ENCODE measurements at regions not wholly inside any gene's neighbourhood (a gene's known extent, or its start where the extent isn't known, plus 50 kb on each side); places are given as distances from the start of the nearest gene placed in this dataset.

DNA sequence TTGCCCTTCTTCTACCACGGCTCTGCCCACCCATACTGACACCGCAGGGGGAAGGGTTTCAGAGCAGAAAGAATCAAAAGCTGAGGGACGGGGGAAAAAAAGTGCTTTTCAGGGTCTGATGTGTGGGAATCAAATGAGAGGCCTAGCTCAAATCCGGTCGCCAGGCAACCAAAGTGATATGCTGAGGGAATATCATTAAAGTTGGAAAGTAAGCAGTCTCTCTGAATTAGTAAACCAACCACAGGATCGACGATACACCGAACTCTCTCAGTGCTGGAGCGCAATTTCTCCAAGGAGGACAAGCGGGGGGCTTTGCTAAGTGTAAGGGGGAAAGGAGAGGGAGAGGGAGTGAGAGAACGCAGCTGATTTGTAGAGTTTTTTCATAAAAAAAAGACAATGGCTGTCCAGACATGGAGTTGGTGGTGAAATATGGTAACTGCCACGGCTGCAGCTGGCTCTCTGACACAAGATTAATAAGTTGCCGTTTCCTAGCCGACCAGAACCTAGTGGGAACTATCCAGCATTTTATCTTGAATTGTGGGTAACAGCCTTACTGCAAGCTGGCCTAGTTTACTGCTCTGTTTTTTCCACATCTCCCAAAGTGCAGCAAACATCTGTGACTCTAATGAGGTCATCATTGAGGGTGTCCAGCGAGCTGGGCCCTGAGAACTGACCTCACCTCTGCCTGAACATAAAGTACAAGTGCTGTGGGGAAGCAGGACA lies 530.2 kb downstream of the SOX2 start:
- TF ChIP-seq, protein P1, sequence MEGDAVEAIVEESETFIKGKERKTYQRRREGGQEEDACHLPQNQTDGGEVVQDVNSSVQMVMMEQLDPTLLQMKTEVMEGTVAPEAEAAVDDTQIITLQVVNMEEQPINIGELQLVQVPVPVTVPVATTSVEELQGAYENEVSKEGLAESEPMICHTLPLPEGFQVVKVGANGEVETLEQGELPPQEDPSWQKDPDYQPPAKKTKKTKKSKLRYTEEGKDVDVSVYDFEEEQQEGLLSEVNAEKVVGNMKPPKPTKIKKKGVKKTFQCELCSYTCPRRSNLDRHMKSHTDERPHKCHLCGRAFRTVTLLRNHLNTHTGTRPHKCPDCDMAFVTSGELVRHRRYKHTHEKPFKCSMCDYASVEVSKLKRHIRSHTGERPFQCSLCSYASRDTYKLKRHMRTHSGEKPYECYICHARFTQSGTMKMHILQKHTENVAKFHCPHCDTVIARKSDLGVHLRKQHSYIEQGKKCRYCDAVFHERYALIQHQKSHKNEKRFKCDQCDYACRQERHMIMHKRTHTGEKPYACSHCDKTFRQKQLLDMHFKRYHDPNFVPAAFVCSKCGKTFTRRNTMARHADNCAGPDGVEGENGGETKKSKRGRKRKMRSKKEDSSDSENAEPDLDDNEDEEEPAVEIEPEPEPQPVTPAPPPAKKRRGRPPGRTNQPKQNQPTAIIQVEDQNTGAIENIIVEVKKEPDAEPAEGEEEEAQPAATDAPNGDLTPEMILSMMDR (IDR thresholded peaks at IDR 0.05; ENCODE audit: low read depth, low read length, missing control alignments), result no peak
- no peaks in the 10 kb centered on the region for H3K27me3 ChIP-seq (replicated peaks)
- peak overlapping the region; percentile 6 for H3K4me3 ChIP-seq (ENCODE audit: low read depth, low read length)
- in situ Hi-C loops (cut with HindIII; ENCODE audit: low pct_ligation_motif_present, low sequenced_read_pairs), result no loop called here
- H3K27ac ChIP-seq, result no peak overlapping the region
- DNase-seq, result no peak
- no peaks in the 10 kb centered on the region for H3K36me3 ChIP-seq (replicated peaks)

GRCh38 chr3:182242489-182242942 lies 530.8 kb downstream of the SOX2 start:
- H3K27me3 ChIP-seq (replicated peaks), result no peaks in the 10 kb centered on the region
- H3K4me3 ChIP-seq (ENCODE audit: low read depth, low read length), result no peak overlapping the region
- in situ Hi-C loops (cut with HindIII; ENCODE audit: low pct_ligation_motif_present, low sequenced_read_pairs), result no loop called here
- no peak overlapping the region for H3K27ac ChIP-seq
- H3K36me3 ChIP-seq (replicated peaks), result no peaks in the 10 kb centered on the region
- no peak for DNase-seq
- TF ChIP-seq, protein P1 (IDR thresholded peaks at IDR 0.05; ENCODE audit: low read depth, low read length, missing control alignments), result no peak

- H3K4me3 ChIP-seq (ENCODE audit: low read depth, low read length), result no peak overlapping the region
- no peak for DNase-seq
- in situ Hi-C loops (cut with HindIII; ENCODE audit: low pct_ligation_motif_present, low sequenced_read_pairs), result no loop called here
- TF ChIP-seq, protein P1 (IDR thresholded peaks at IDR 0.05; ENCODE audit: low read depth, low read length, missing control alignments), result no peak
- no peaks in the 10 kb centered on the region for H3K36me3 ChIP-seq (replicated peaks)
- H3K27ac ChIP-seq, result no peak overlapping the region
- H3K27me3 ChIP-seq (replicated peaks), result no peaks in the 10 kb centered on the region
Measured at GRCh38 chr3:182243625-182244024, 531.9 kb downstream of the SOX2 start.

GRCh38 chr3:182244222-182244971 lies 532.7 kb downstream of the SOX2 start:
- TF ChIP-seq, protein P1 (IDR thresholded peaks at IDR 0.05; ENCODE audit: low read depth, low read length, missing control alignments), result no peak
- Histone ChIP-seq H3K4me3 (ENCODE audit: low read depth, low read length) (no peak overlapping the region), H3K36me3 (replicated peaks) (no peaks in the 10 kb centered on the region), H3K27ac (no peak overlapping the region), H3K27me3 (replicated peaks) (no peaks in the 10 kb centered on the region)
- DNase-seq, result no peak
- in situ Hi-C loops (cut with HindIII; ENCODE audit: low pct_ligation_motif_present, low sequenced_read_pairs), result no loop called here

GRCh38 chr3:182245059-182245458 lies 533.3 kb downstream of the SOX2 start:
- H3K27me3 ChIP-seq (replicated peaks), result no peaks in the 10 kb centered on the region
- DNase-seq, result no peak
- no peak overlapping the region for H3K4me3 ChIP-seq (ENCODE audit: low read depth, low read length)
- no peak overlapping the region for H3K27ac ChIP-seq
- TF ChIP-seq, protein P1 (IDR thresholded peaks at IDR 0.05; ENCODE audit: low read depth, low read length, missing control alignments), result no peak
- in situ Hi-C loops (cut with HindIII; ENCODE audit: low pct_ligation_motif_present, low sequenced_read_pairs), result no loop called here
- no peaks in the 10 kb centered on the region for H3K36me3 ChIP-seq (replicated peaks)
